HEK293 (cell line): ENCODE measurements at regions not wholly inside any gene's neighbourhood (a gene's known extent, or its start where the extent isn't known, plus 50 kb on each side); places are given as distances from the start of the nearest gene placed in this dataset.

ENCODE experiments used
- GFI1B ChIP-seq: fragments of 450-650 bp; formaldehyde crosslinking; IDR thresholded peaks from 2 replicates; pipeline ENCODE4 v1.5.1; 2016; ENCODE audit warnings: missing biosample characterization, missing genetic modification characterization
- REST ChIP-seq: fragments of 450-650 bp; formaldehyde crosslinking; IDR thresholded peaks from 2 replicates; pipeline ENCODE4 v1.5.1; 2016; ENCODE audit warnings: missing biosample characterization, missing genetic modification characterization
- SETDB1 ChIP-seq: IDR thresholded peaks from one replicate; pipeline ENCODE4 v1.6.1; 2017; ENCODE audit warnings: mild to moderate bottlenecking, low read length, moderate library complexity, mixed read lengths; ENCODE audit not compliant: insufficient read length
- TRIM28 ChIP-seq: IDR thresholded peaks from 2 replicates; pipeline ENCODE4 v1.6.1; 2011; ENCODE audit warnings: low read length, control low read depth, borderline replicate concordance
- YY1 ChIP-seq: fragments of 450-650 bp; formaldehyde crosslinking; IDR thresholded peaks from 2 replicates; pipeline ENCODE4 v1.5.1; 2018; ENCODE audit warnings: missing biosample characterization, missing genetic modification characterization
- ZNF426 ChIP-seq: fragments of 450-650 bp; formaldehyde crosslinking; IDR thresholded peaks from 2 replicates; pipeline ENCODE4 v1.5.1; 2017; ENCODE audit warnings: missing biosample characterization, missing genetic modification characterization, mild to moderate bottlenecking, inconsistent platforms, moderate library complexity
- ZNF521 ChIP-seq: fragments of 450-650 bp; formaldehyde crosslinking; IDR thresholded peaks from 2 replicates; pipeline ENCODE4 v1.5.1; 2017; ENCODE audit warnings: missing biosample characterization, mild to moderate bottlenecking, missing genetic modification characterization
- ZNF624 ChIP-seq: fragments of 450-650 bp; formaldehyde crosslinking; IDR thresholded peaks from 2 replicates; pipeline ENCODE4 v1.5.1; 2017; ENCODE audit warnings: missing biosample characterization, missing genetic modification characterization
- TF ChIP-seq, protein P1 (sequence below): fragments of 450-650 bp; formaldehyde crosslinking; IDR thresholded peaks from 2 replicates; pipeline ENCODE4 v1.5.1; 2016; ENCODE audit warnings: missing biosample characterization, missing genetic modification characterization
- TF ChIP-seq, protein P2 (sequence below): fragments of 450-650 bp; formaldehyde crosslinking; IDR thresholded peaks from 2 replicates; pipeline ENCODE4 v1.5.1; 2016; ENCODE audit warnings: missing biosample characterization, missing genetic modification characterization
- TF ChIP-seq, protein P3 (sequence below): fragments of 450-650 bp; formaldehyde crosslinking; IDR thresholded peaks from 2 replicates; pipeline ENCODE4 v1.5.1; 2016; ENCODE audit warnings: missing biosample characterization, missing genetic modification characterization, low read depth

DNA sequence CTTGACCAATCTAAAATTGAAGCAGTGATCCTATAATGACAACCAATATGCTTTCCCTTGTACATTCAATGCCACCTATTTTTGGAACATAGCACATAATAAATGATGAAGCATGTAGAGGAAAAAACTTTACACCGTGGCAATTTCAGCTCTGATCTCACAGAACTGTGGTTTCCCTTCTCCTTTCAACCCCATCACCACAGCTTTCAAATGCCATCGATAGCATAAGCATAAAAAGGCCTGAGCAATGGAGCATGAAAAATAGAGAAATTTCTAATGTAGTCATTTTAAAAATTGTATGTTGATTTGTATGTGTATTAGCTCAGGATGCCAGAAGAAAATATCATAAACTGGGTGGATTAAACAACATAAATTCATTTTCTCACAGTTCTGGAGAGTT is 406.0 kb upstream of the TMCO5A start:
- TF ChIP-seq, protein P1, sequence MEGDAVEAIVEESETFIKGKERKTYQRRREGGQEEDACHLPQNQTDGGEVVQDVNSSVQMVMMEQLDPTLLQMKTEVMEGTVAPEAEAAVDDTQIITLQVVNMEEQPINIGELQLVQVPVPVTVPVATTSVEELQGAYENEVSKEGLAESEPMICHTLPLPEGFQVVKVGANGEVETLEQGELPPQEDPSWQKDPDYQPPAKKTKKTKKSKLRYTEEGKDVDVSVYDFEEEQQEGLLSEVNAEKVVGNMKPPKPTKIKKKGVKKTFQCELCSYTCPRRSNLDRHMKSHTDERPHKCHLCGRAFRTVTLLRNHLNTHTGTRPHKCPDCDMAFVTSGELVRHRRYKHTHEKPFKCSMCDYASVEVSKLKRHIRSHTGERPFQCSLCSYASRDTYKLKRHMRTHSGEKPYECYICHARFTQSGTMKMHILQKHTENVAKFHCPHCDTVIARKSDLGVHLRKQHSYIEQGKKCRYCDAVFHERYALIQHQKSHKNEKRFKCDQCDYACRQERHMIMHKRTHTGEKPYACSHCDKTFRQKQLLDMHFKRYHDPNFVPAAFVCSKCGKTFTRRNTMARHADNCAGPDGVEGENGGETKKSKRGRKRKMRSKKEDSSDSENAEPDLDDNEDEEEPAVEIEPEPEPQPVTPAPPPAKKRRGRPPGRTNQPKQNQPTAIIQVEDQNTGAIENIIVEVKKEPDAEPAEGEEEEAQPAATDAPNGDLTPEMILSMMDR = no peak
- TF ChIP-seq GFI1B (tag by site-specific recombination) = no peak
- TF ChIP-seq TRIM28 = no peak
- TF ChIP-seq, protein P2, sequence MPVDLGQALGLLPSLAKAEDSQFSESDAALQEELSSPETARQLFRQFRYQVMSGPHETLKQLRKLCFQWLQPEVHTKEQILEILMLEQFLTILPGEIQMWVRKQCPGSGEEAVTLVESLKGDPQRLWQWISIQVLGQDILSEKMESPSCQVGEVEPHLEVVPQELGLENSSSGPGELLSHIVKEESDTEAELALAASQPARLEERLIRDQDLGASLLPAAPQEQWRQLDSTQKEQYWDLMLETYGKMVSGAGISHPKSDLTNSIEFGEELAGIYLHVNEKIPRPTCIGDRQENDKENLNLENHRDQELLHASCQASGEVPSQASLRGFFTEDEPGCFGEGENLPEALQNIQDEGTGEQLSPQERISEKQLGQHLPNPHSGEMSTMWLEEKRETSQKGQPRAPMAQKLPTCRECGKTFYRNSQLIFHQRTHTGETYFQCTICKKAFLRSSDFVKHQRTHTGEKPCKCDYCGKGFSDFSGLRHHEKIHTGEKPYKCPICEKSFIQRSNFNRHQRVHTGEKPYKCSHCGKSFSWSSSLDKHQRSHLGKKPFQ (tag by site-specific recombination) = no peak
- no peak for TF ChIP-seq ZNF521
- no peak for TF ChIP-seq ZNF624
- no peak for TF ChIP-seq REST (tag by site-specific recombination)
- TF ChIP-seq YY1 (tag by site-specific recombination) = no peak
- no peak for TF ChIP-seq SETDB1
- TF ChIP-seq, protein P3, sequence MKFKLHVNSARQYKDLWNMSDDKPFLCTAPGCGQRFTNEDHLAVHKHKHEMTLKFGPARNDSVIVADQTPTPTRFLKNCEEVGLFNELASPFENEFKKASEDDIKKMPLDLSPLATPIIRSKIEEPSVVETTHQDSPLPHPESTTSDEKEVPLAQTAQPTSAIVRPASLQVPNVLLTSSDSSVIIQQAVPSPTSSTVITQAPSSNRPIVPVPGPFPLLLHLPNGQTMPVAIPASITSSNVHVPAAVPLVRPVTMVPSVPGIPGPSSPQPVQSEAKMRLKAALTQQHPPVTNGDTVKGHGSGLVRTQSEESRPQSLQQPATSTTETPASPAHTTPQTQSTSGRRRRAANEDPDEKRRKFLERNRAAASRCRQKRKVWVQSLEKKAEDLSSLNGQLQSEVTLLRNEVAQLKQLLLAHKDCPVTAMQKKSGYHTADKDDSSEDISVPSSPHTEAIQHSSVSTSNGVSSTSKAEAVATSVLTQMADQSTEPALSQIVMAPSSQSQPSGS (tag by site-specific recombination) = no peak
- no peak for TF ChIP-seq ZNF426
